Neural cell (in vitro differentiated cells): ENCODE measurements at regions not wholly inside any gene's neighbourhood (a gene's known extent, or its start where the extent isn't known, plus 50 kb on each side); places are given as distances from the start of the nearest gene placed in this dataset.

Source experiments
- EP300 ChIP-seq: fragments of 450-650 bp; conservative IDR thresholded peaks from 2 replicates; pipeline ENCODE4 v1.6.1; 2014; ENCODE audit warnings: antibody characterized with exemption, mild to moderate bottlenecking, moderate library complexity; ENCODE audit not compliant: poor library complexity, severe bottlenecking
- POLR2AphosphoS5 ChIP-seq: IDR thresholded peaks from 2 replicates; pipeline ENCODE4 v1.6.1; 2012
- RAD21 ChIP-seq: fragments of 450-650 bp; conservative IDR thresholded peaks from 2 replicates; pipeline ENCODE4 v1.6.1; 2014; ENCODE audit warnings: antibody characterized with exemption, mild to moderate bottlenecking, moderate library complexity
- REST ChIP-seq: IDR thresholded peaks from 2 replicates; pipeline ENCODE4 v1.6.1; 2012; ENCODE audit warnings: borderline replicate concordance
- TF ChIP-seq, protein P1 (sequence below): fragments of 450-650 bp; IDR thresholded peaks from 2 replicates; pipeline ENCODE4 v1.5.1; 2014; ENCODE audit warnings: antibody characterized with exemption, mild to moderate bottlenecking, moderate library complexity; ENCODE audit not compliant: poor library complexity, severe bottlenecking

DNA sequence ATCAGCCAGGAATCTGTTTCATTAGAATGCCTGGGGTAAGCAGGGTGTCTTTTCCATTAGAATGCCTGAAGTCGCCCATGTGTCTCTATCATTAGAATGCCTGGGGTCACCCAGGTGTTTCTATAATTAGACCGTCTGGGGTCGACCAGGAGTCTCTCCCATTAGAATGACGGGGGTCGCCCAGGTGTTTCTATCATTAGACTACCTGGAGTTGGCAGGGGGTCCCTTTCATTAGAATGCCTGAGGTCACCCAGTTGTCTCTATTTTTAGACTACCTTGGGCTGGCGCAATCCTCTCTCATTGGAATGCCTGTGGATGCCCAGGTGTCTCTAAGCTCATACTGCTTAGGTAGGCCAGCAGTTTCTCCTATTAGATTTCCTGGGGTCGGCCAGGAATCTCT, 1447.6 kb downstream of the UQCRFS1 start:
- TF ChIP-seq REST (no peak), EP300 (no peak), POLR2AphosphoS5 (no peak), RAD21 (no peak)
- TF ChIP-seq, protein P1, sequence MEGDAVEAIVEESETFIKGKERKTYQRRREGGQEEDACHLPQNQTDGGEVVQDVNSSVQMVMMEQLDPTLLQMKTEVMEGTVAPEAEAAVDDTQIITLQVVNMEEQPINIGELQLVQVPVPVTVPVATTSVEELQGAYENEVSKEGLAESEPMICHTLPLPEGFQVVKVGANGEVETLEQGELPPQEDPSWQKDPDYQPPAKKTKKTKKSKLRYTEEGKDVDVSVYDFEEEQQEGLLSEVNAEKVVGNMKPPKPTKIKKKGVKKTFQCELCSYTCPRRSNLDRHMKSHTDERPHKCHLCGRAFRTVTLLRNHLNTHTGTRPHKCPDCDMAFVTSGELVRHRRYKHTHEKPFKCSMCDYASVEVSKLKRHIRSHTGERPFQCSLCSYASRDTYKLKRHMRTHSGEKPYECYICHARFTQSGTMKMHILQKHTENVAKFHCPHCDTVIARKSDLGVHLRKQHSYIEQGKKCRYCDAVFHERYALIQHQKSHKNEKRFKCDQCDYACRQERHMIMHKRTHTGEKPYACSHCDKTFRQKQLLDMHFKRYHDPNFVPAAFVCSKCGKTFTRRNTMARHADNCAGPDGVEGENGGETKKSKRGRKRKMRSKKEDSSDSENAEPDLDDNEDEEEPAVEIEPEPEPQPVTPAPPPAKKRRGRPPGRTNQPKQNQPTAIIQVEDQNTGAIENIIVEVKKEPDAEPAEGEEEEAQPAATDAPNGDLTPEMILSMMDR: no peak
